ENCODE measurements at regions not wholly inside any gene's neighbourhood (a gene's known extent, or its start where the extent isn't known, plus 50 kb on each side); places are given as distances from the start of the nearest gene placed in this dataset.

- Histone ChIP-seq H2AK5ac (ENCODE audit: low read depth, low read length) (no peak overlapping the region), H4K20me1 (ENCODE audit: insufficient read depth, low read length) (no peaks in the 10 kb centered on the region), H2AK9ac (replicated peaks; ENCODE audit: low read depth, low read length, poor library complexity) (no peak overlapping the region), H2BK15ac (ENCODE audit: low read depth, low read length) (no peak overlapping the region), H3K18ac (ENCODE audit: low read depth, low read length) (no peak overlapping the region), H3K14ac (replicated peaks; ENCODE audit: low read depth, low read length) (no peak overlapping the region), H2BK120ac (ENCODE audit: low read depth, low read length) (no peak overlapping the region), H4K91ac (ENCODE audit: insufficient read depth, low read depth, low read length) (no peak overlapping the region), H3K9me3 (ENCODE audit: control insufficient read depth, insufficient read depth, low read length) (no peaks in the 10 kb centered on the region; the same call in 1 of the 2 replicates), H2BK5ac (ENCODE audit: low read depth, low read length, poor library complexity, severe bottlenecking) (no peak overlapping the region), H3K9ac (ENCODE audit: low read depth, low read length) (no peak overlapping the region), H3K36me3 (ENCODE audit: control insufficient read depth, insufficient read depth, low read length) (no peaks in the 10 kb centered on the region), H3K79me1 (ENCODE audit: low read depth in 1 of 2, low read length in 2 of 2) (no peaks in the 10 kb centered on the region), H4K8ac (ENCODE audit: low read depth in 2 of 2, low read length in 2 of 2) (no peak overlapping the region), H3K4me1 (ENCODE audit: control insufficient read depth, insufficient read depth, low read length) (no peaks in the 10 kb centered on the region), H3K23ac (ENCODE audit: low read depth, low read length) (no peak overlapping the region), H3K9me1 (ENCODE audit: insufficient read depth, low read length) (no peaks in the 10 kb centered on the region), H3K27me3 (ENCODE audit: control insufficient read depth, insufficient read depth, low read length) (no peaks in the 10 kb centered on the region), H3K27ac (ENCODE audit: insufficient read depth, low read length) (no peak overlapping the region), H2AFZ (replicated peaks; ENCODE audit: low read length, poor library complexity) (peak overlapping the region; percentile 14), H3K4me2 (ENCODE audit: low read depth, low read length) (no peak overlapping the region), H3K4me3 (ENCODE audit: insufficient read depth, low read depth, low read length) (no peak overlapping the region), H2BK20ac (ENCODE audit: low read depth, low read length) (no peak overlapping the region), H3K56ac (ENCODE audit: extremely low read depth, insufficient read depth, low read length) (no peak overlapping the region), H3K4ac (ENCODE audit: low read depth, low read length) (no peak overlapping the region), H4K5ac (ENCODE audit: low read depth, low read length) (no peak overlapping the region)
- BruUV-seq (replicated peaks): no TSS peak
- no peak; the same call in 1 of the 2 replicates for ATAC-seq (ENCODE audit: low read depth)
- TF ChIP-seq CHD1 (IDR thresholded peaks at IDR 0.05; ENCODE audit: low read depth, low read length) (no peak), MAFK (IDR thresholded peaks at IDR 0.05; ENCODE audit: low read depth, low read length) (no peak), CTCF (conservative IDR thresholded peaks at IDR 0.05; ENCODE audit: low read depth, low read length) (peak; percentile 59), FOS (IDR thresholded peaks at IDR 0.05; ENCODE audit: low read depth, low read length) (no peak), CEBPB (IDR thresholded peaks at IDR 0.05; ENCODE audit: low read depth, low read length) (no peak), RAD21 (IDR thresholded peaks at IDR 0.05; ENCODE audit: low read length) (peak; percentile 55), MAZ (IDR thresholded peaks at IDR 0.05; ENCODE audit: borderline replicate concordance, low read depth, low read length) (no peak), SMC3 (IDR thresholded peaks at IDR 0.05; ENCODE audit: low read depth, low read length) (peak; percentile 55), BHLHE40 (IDR thresholded peaks at IDR 0.05; ENCODE audit: low read depth, low read length) (no peak), ELK1 (IDR thresholded peaks at IDR 0.05; ENCODE audit: borderline replicate concordance, low read depth, low read length) (no peak), POLR2A (IDR thresholded peaks at IDR 0.05; ENCODE audit: low read depth, low read length) (no peak), RFX5 (IDR thresholded peaks at IDR 0.05; ENCODE audit: low read depth, low read length) (no peak), USF2 (IDR thresholded peaks at IDR 0.05; ENCODE audit: low read depth, low read length) (no peak), MXI1 (IDR thresholded peaks at IDR 0.05; ENCODE audit: borderline replicate concordance, low read depth, low read length) (no peak), NFE2L2 (IDR thresholded peaks at IDR 0.05; ENCODE audit: low read depth, low read length) (no peak), RCOR1 (IDR thresholded peaks at IDR 0.05; ENCODE audit: insufficient replicate concordance, low read length) (no peak)
- ChIA-PET CTCF (no interaction called here), POLR2A (ENCODE audit: unreplicated experiment) (no interaction called here)
- in situ Hi-C loops (cut with MboI; ENCODE audit: low sequenced_read_pairs) (no loop called here), intact Hi-C loops (cut with micrococcal nuclease) (loop anchor here (1.0 to 5.0 kb wide), 2 partner anchors 72 to 1345 kb away; no protein-coding TSS in a partner anchor), dilution Hi-C loops (cut with HindIII; ENCODE audit: low sequenced_read_pairs, unreplicated experiment) (no loop called here)
- 45% methylated on average over 7 of the region's 9 CpGs; no CpG with 5 or more reads in 1 of the 2 experiments for WGBS, 2 experiments (ENCODE audit: extremely low coverage in 2 of 2, insufficient read length in 1 of 2)
- DNase-seq: no peak
These were observed 124.4 kb downstream of the TENT4A start for GRCh38 chr5:6837519-6838110.

Data from IMR-90 (cell line).